ENCODE measurements at regions not wholly inside any gene's neighbourhood (a gene's known extent, or its start where the extent isn't known, plus 50 kb on each side); places are given as distances from the start of the nearest gene placed in this dataset.
"Not testable (repeated sequence)": the region's sequence is repeated elsewhere in the genome, so short reads cannot be mapped to it uniquely, and the experiment has no call there.

GRCh38 chr14:55769877-55770276 lies 189.9 kb downstream of the KTN1 start:
- no peak for DNase-seq

DNA sequence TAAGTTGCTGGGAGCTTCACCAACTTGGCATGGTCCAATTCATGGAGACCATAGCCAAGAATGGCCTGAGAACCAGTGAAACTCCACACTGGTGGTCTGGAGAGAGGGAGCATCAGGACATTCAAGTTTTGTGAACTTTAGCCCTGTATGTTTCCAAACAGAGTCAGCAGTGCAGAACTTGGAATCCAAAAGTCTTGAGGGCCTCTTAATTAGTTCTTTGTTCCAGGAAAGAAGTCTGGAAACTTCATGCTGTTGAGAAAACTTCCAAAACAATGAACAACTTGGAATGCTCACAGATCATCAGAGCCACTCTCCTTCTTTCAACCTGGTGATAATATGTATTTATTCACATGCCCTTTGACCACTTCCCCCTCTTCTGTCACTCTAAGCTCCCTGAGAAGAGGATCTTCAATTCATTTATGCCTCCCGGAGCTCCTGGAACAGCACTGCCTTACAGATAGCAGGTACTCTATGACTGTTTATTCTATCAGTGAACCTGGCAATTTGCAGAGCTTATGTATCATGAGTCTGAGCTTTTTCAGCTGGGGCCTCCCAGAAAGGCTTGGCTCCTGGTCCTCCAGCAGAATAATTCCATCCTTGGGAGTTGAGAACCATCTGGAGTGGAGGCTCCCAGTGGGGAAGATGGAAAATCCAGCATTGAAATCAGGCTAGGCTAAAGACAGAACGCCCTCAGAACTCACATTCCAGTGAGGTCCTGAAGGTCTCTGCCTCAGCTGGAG lies 191.4 kb downstream of the KTN1 start:
- no peak for DNase-seq

- no peak for DNase-seq
These were observed 192.5 kb downstream of the KTN1 start for GRCh38 chr14:55772486-55772885.

GRCh38 chr14:55773312-55773711 lies 193.3 kb downstream of the KTN1 start:
- no peak for DNase-seq

GRCh38 chr14:55773984-55774545 lies 194.1 kb downstream of the KTN1 start:
- DNase-seq = no peak

- no peak for DNase-seq
These were observed 197.9 kb downstream of the KTN1 start for GRCh38 chr14:55777877-55778276.

DNA sequence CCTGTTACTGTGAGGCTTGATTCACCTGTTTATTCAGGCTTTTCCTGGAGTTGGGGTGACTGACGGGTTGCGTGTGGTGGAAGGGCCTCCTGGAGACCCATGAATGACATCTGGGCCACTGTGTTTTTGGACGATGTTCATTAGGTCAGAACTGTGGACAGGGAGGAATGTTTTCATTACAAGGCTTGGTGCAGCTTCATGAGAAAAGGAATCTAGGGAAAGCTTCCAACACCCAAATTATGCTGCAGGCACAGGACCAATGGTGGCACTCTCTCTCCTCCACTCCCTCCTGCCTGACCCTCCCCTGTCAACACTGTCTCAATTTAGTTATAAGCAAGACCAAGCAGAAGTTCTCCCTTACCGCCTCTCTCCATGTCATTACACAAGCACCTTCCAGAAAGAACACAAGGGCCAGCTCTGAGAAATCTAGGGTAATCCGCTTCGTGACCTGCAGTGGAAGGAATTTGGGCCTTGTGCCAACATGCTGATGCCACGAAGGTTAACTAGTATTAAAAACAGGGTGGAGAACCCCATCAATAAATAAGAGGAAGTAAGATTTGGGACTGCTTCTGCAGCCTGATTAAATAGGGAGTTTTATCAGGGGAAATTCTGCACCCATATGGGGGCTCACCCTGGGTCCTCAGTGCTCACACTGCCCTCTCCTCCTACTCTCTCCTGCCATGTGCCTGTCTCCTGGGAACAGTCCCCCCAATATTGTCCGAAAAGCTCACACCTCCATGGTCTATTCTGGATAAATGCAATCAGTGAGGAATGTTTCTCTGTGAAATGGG lies 200.3 kb downstream of the KTN1 start:
- DNase-seq = no peak

- DNase-seq = no peak
These were observed 201.0 kb downstream of the KTN1 start for GRCh38 chr14:55781046-55781445.

DNA sequence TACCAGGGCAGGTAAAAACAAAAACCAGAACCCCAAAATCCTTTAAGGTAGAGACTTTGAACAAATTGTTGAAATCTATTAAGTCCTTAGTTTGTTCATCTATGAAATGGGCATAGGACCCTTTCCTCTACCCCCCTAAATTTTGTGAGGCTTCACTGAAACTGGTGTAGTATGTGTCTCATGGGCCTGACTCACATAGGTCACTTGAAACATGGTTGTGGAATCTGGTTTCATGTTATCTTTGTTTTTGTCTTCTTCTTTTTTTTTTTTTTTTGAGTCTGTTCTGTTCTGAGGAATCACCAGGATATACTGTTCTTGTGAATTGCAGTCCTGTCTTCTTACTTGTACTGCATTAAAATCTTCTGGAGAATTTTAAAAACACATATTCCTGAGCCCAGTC lies 202.2 kb downstream of the KTN1 start:
- DNase-seq = no peak

DNA sequence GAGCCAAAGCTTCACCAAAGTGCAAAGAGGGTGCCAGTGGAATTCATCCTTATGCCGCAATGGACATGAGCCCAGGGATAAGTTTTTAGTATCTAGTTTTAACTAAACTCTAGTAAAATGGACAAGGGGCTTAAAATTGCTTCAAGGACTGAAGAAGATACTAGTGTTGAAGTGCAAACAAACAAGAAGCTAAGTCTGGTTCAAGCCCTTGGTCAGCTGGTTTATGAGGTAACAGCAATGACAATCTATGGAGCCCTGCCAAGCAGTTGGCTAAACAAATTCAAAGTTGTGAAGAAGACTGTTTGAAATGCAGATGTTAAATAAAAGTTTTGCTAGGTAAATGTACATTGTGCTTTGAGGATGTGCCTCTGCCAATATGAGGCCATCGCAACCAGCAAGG lies 209.4 kb downstream of the KTN1 start:
- no peak for DNase-seq

- DNase-seq = no peak
These were observed 214.9 kb downstream of the KTN1 start for GRCh38 chr14:55794655-55795595.

- DNase-seq = not testable (repeated sequence)
These were observed 216.5 kb downstream of the KTN1 start for GRCh38 chr14:55796513-55796912.

DNA sequence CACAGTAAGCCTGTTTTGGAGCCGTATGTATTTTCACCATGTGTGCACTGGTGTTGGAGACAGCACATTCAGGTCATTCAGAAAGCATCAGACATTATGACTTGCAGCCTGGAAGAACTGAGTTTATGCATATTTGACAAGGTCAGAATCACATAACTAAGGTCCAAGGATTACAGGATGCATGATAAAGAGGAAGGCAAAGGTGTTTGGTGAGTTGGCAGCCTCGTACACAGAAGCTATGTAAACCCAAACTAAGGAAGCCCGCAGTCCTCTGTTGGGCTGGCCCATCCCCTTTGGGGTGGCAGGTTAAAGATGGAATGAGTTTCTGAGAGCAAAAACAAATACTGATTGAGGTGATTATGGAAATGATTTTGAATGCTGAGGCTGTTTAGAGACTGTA lies 218.4 kb downstream of the KTN1 start:
- DNase-seq = no peak

GRCh38 chr14:55799508-55800095 lies 219.6 kb downstream of the KTN1 start:
- DNase-seq = no peak

GRCh38 chr14:55800156-55800785 lies 220.3 kb downstream of the KTN1 start:
- no peak for DNase-seq

- no peak for DNase-seq
These were observed 221.1 kb downstream of the KTN1 start for GRCh38 chr14:55801121-55801520.

GRCh38 chr14:55802986-55803872 lies 223.2 kb downstream of the KTN1 start:
- no peak for DNase-seq

- DNase-seq = no peak
These were observed 224.0 kb downstream of the KTN1 start for GRCh38 chr14:55803873-55804553.

- no peak for DNase-seq
These were observed 225.2 kb downstream of the KTN1 start for GRCh38 chr14:55805250-55805649.
